Testis (tissue), 2 donors: ENCODE measurements at regions not wholly inside any gene's neighbourhood (a gene's known extent, or its start where the extent isn't known, plus 50 kb on each side); places are given as distances from the start of the nearest gene placed in this dataset.

Experiments
- POLR2A ChIP-seq: fragments of 450-650 bp; IDR thresholded peaks from one replicate; pipeline ENCODE4 v1.6.1; 2017; ENCODE audit warnings: antibody characterized with exemption, mild to moderate bottlenecking, moderate library complexity
- TF ChIP-seq, protein P1 (sequence below), 3 experiments: fragments of 450-650 bp in 2 of 3; fragments of 200-600 bp in 1 of 3; sonication (generic) in 1 of 3; IDR thresholded peaks; one replicate each; pipeline ENCODE4 v1.5.1; 2016 to 2019; ENCODE audit warnings: antibody characterized with exemption in 3 of 3, mild to moderate bottlenecking in 2 of 3, moderate library complexity in 1 of 3

DNA sequence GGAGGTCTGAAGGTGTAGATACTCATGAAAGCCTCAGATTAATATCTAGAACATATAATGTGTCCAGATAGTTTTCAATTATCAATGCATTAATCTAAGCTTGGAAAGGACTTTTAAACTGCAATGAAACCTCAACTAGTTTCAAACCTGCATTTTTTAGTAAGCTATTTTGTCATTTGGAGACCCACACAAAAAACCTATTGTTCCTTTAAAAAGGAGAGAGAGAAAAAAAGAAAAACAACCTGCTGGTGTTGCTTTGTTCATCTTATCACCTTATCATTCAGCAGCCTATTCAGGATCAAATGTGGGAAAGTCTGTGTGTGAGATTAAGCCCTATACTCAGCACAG is 215.7 kb upstream of the PLEKHG7 start:
- TF ChIP-seq, protein P1, sequence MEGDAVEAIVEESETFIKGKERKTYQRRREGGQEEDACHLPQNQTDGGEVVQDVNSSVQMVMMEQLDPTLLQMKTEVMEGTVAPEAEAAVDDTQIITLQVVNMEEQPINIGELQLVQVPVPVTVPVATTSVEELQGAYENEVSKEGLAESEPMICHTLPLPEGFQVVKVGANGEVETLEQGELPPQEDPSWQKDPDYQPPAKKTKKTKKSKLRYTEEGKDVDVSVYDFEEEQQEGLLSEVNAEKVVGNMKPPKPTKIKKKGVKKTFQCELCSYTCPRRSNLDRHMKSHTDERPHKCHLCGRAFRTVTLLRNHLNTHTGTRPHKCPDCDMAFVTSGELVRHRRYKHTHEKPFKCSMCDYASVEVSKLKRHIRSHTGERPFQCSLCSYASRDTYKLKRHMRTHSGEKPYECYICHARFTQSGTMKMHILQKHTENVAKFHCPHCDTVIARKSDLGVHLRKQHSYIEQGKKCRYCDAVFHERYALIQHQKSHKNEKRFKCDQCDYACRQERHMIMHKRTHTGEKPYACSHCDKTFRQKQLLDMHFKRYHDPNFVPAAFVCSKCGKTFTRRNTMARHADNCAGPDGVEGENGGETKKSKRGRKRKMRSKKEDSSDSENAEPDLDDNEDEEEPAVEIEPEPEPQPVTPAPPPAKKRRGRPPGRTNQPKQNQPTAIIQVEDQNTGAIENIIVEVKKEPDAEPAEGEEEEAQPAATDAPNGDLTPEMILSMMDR (IDR thresholded peaks at IDR 0.05), result no peak
- no peak for TF ChIP-seq POLR2A
